Panc1 (cell line): ENCODE measurements at regions not wholly inside any gene's neighbourhood (a gene's known extent, or its start where the extent isn't known, plus 50 kb on each side); places are given as distances from the start of the nearest gene placed in this dataset.

Experiments
- ATAC-seq: fragments of 200-7000 bp; cut with Tn5 transposase; 2 replicates; pipeline ENCODE4 v1.9.1; 2020; ENCODE audit warnings: mild to moderate bottlenecking, moderate library complexity
- BruUV-seq: library from RNA; stranded (reverse); fragments of 400-500 nt; replicated peaks from 2 replicates; lab custom pipeline; 2021; lab: Mats Ljungman, UMichigan
- CTCF ChIA-PET: fragments of 300-600 bp; sonication (Branson Sonifier 250); formaldehyde crosslinking; loops from one replicate; lab custom pipeline; 2022; ENCODE audit warnings: antibody characterized with exemption; lab: Charles Lee
- POLR2A ChIA-PET: fragments of 300-600 bp; sonication (Branson Sonifier 250); formaldehyde crosslinking; loops from one replicate; lab custom pipeline; 2022; ENCODE audit warnings: antibody characterized with exemption; lab: Charles Lee
- DNase-seq: peaks from one replicate; pipeline ENCODE4 v3.0.0-alpha.2; 2010; ENCODE audit warnings: low read depth, low spot score
- H3K27ac ChIP-seq: 2 replicates; pipeline ENCODE4 v1.5.1; 2011; ENCODE audit warnings: mild to moderate bottlenecking, low read length, inconsistent platforms
- H3K27me3 ChIP-seq: fragments of 200-500 bp; sonication (Bioruptor generic); 2 replicates; pipeline ENCODE4 v1.6.0; 2014; ENCODE audit warnings: low read length, inconsistent platforms; ENCODE audit not compliant: control insufficient read depth, insufficient read depth
- H3K36me3 ChIP-seq: fragments of 200-500 bp; sonication (Bioruptor generic); 2 replicates; pipeline ENCODE4 v1.5.1; 2014; ENCODE audit warnings: inconsistent platforms, mild to moderate bottlenecking, low read length, moderate library complexity; ENCODE audit not compliant: control insufficient read depth, insufficient read depth
- H3K4me1 ChIP-seq: 2 replicates; pipeline ENCODE4 v1.5.1; 2011; ENCODE audit warnings: inconsistent platforms, mild to moderate bottlenecking, low read length, moderate library complexity; ENCODE audit not compliant: control insufficient read depth, insufficient read depth
- H3K4me3 ChIP-seq, 2 experiments: 2 replicates each; pipeline ENCODE4 v1.5.1; 2011 to 2012; ENCODE audit warnings: low read depth in 2 of 2, low read length in 2 of 2, mild to moderate bottlenecking in 2 of 2, inconsistent platforms in 1 of 2, moderate library complexity in 1 of 2
- H3K9me3 ChIP-seq: fragments of 200-500 bp; sonication (Bioruptor generic); 2 replicates; pipeline ENCODE4 v1.5.1; 2014; ENCODE audit warnings: low read depth, mild to moderate bottlenecking, inconsistent platforms, low read length, moderate library complexity; ENCODE audit not compliant: control insufficient read depth, insufficient read depth
- POLR2AphosphoS5 ChIP-seq: IDR thresholded peaks from 2 replicates; pipeline ENCODE4 v1.6.1; 2012; ENCODE audit warnings: mild to moderate bottlenecking, low read depth, low read length, moderate library complexity
- SIN3A ChIP-seq: IDR thresholded peaks from 2 replicates; pipeline ENCODE4 v1.6.1; 2012; ENCODE audit warnings: low read depth, mild to moderate bottlenecking, low read length, moderate library complexity, borderline replicate concordance; ENCODE audit not compliant: insufficient read depth
- TCF7L2 ChIP-seq: IDR thresholded peaks from 2 replicates; pipeline ENCODE4 v1.6.1; 2011; ENCODE audit warnings: mild to moderate bottlenecking, low read depth, low read length, inconsistent platforms
- in situ Hi-C: cut with HindIII; loops from 2 replicates; pipeline ENCODE4 v1.10.0; 2016; ENCODE audit warnings: low sequenced_read_pairs, low pct_unique_long_range_greater_than_20kb
- intact Hi-C: fragments of 100-400 bp; cut with micrococcal nuclease; formaldehyde crosslinking; loops from one replicate; pipeline ENCODE4 v1.10.0; 2022; ENCODE audit not compliant: unreplicated experiment
- TF ChIP-seq, protein P1 (sequence below): fragments of 450-650 bp; IDR thresholded peaks from 2 replicates; pipeline ENCODE4 v1.5.1; 2017; ENCODE audit warnings: mild to moderate bottlenecking
- TF ChIP-seq, protein P2 (sequence below), 2 experiments: IDR thresholded peaks; 2 replicates each; pipeline ENCODE4 v1.6.1; 2011 to 2012; ENCODE audit warnings: low read depth in 2 of 2, control low read depth in 1 of 2, low read length in 1 of 2, mild to moderate bottlenecking in 1 of 2, moderate library complexity in 1 of 2; ENCODE audit not compliant: insufficient read depth in 1 of 2

DNA sequence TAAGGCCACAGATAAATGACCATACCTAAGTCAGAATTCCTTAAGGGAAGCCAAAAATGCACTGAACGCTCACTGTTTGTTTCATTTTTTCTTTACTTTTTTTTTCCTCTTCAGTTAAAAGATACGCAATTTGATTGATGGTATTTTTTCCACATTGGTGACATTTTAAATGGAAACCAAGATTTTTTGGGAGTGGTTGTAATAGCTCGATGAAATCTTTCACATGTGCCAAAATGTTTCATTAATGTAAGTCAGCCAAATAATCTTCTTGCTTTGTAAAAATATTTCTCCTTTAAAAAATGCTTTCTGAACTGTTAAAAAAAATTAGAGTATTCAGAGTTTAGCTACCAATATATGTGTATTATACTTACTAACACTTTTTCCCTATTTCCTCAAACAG is 339.8 kb downstream of the ZEB2 start:
- no peaks in the 10 kb centered on the region for H3K36me3 ChIP-seq
- no TSS peak for BruUV-seq
- ChIA-PET POLR2A (no interaction called here), CTCF (no interaction called here)
- H3K9me3 ChIP-seq, result no peaks in the 10 kb centered on the region
- in situ Hi-C loops (no loop called here), intact Hi-C loops (no loop called here)
- H3K27ac ChIP-seq, result no peak overlapping the region
- no peak overlapping the region for H3K4me3 ChIP-seq
- H3K4me1 ChIP-seq, result no peaks in the 10 kb centered on the region
- TF ChIP-seq POLR2AphosphoS5 (no peak), SIN3A (no peak), TCF7L2 (no peak)
- TF ChIP-seq, protein P1, sequence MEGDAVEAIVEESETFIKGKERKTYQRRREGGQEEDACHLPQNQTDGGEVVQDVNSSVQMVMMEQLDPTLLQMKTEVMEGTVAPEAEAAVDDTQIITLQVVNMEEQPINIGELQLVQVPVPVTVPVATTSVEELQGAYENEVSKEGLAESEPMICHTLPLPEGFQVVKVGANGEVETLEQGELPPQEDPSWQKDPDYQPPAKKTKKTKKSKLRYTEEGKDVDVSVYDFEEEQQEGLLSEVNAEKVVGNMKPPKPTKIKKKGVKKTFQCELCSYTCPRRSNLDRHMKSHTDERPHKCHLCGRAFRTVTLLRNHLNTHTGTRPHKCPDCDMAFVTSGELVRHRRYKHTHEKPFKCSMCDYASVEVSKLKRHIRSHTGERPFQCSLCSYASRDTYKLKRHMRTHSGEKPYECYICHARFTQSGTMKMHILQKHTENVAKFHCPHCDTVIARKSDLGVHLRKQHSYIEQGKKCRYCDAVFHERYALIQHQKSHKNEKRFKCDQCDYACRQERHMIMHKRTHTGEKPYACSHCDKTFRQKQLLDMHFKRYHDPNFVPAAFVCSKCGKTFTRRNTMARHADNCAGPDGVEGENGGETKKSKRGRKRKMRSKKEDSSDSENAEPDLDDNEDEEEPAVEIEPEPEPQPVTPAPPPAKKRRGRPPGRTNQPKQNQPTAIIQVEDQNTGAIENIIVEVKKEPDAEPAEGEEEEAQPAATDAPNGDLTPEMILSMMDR, result no peak
- TF ChIP-seq, protein P2, sequence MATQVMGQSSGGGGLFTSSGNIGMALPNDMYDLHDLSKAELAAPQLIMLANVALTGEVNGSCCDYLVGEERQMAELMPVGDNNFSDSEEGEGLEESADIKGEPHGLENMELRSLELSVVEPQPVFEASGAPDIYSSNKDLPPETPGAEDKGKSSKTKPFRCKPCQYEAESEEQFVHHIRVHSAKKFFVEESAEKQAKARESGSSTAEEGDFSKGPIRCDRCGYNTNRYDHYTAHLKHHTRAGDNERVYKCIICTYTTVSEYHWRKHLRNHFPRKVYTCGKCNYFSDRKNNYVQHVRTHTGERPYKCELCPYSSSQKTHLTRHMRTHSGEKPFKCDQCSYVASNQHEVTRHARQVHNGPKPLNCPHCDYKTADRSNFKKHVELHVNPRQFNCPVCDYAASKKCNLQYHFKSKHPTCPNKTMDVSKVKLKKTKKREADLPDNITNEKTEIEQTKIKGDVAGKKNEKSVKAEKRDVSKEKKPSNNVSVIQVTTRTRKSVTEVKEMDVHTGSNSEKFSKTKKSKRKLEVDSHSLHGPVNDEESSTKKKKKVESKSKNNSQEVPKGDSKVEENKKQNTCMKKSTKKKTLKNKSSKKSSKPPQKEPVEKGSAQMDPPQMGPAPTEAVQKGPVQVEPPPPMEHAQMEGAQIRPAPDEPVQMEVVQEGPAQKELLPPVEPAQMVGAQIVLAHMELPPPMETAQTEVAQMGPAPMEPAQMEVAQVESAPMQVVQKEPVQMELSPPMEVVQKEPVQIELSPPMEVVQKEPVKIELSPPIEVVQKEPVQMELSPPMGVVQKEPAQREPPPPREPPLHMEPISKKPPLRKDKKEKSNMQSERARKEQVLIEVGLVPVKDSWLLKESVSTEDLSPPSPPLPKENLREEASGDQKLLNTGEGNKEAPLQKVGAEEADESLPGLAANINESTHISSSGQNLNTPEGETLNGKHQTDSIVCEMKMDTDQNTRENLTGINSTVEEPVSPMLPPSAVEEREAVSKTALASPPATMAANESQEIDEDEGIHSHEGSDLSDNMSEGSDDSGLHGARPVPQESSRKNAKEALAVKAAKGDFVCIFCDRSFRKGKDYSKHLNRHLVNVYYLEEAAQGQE (IDR thresholded peaks at IDR 0.05; ENCODE audit: insufficient read depth in 1 of 2, low read depth in 2 of 2, low read length in 1 of 2), result no peak
- no peak for ATAC-seq
- no peaks in the 10 kb centered on the region for H3K27me3 ChIP-seq
- no peak for DNase-seq

DNA sequence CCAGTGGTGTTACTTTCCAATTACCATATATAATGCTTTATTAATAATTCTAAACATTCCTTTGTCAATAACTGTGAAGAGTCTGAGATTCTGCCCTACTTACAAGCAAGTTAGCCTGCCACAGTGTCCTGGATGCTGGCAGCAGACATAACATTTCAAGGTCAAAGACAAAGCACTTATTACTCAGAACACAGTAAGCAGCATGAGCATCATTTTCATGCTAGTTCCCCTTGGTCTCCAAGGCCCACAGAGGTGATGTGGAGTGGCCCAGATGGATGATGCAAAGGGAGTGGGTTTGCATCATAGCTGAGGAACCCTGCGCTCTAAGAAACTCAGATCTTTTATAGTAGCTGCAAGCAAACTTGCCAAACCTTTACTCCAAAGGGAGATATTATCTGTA is 349.7 kb downstream of the ZEB2 start:
- H3K27ac ChIP-seq, result no peak overlapping the region

More for the DNA sequence above, 349.7 kb downstream of the ZEB2 start:
- ChIA-PET POLR2A (no interaction called here), CTCF (no interaction called here)
- H3K4me3 ChIP-seq, result no peak overlapping the region
- H3K36me3 ChIP-seq, result no peaks in the 10 kb centered on the region
- no TSS peak for BruUV-seq
- in situ Hi-C loops (no loop called here), intact Hi-C loops (no loop called here)
- H3K27me3 ChIP-seq, result no peaks in the 10 kb centered on the region
- ATAC-seq (no peak), DNase-seq (no peak)
- H3K9me3 ChIP-seq, result no peaks in the 10 kb centered on the region
- no peaks in the 10 kb centered on the region for H3K4me1 ChIP-seq
- no peak for TF ChIP-seq TCF7L2
- TF ChIP-seq, protein P2 (IDR thresholded peaks at IDR 0.05; ENCODE audit: insufficient read depth in 1 of 2, low read depth in 2 of 2, low read length in 1 of 2), result no peak
- TF ChIP-seq POLR2AphosphoS5, result no peak
- TF ChIP-seq, protein P1, result no peak
- TF ChIP-seq SIN3A, result no peak
